GM19023 (cell line): ENCODE measurements at regions not wholly inside any gene's neighbourhood (a gene's known extent, or its start where the extent isn't known, plus 50 kb on each side); places are given as distances from the start of the nearest gene placed in this dataset.

ENCODE experiments used
- ATAC-seq: cut with Tn5 transposase; IDR thresholded peaks from one replicate; pipeline ENCODE4 v1.9.1; 2021; ENCODE audit warnings: mild to moderate bottlenecking, moderate library complexity; ENCODE audit not compliant: unreplicated experiment

- no peak for ATAC-seq
These were observed 918.2 kb upstream of the ADGRL2 start for GRCh38 chr1:80882553-80882952.

DNA sequence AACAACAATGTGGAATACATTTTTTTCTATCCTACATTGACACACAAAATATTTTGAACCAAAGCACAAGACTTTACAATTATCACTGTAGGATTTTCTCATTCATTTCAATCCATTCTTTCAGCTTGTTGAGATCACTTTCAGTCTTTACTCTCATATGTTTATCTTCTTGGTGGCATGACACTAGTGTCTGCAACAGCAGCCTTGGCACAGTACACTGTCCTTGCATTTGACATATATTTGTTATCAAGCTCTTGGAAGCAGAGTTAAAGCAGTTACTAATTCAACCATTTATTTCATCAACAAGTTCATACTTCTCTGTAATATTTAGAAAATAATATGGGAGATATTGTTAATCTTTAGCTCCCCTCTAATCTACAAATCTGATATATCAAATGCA lies 922.4 kb upstream of the ADGRL2 start:
- no peak for ATAC-seq

GRCh38 chr1:80876035-80876434 lies 924.7 kb upstream of the ADGRL2 start:
- ATAC-seq = no peak

- no peak for ATAC-seq
These were observed 931.4 kb upstream of the ADGRL2 start for GRCh38 chr1:80869299-80869698.

- ATAC-seq = no peak
These were observed 952.8 kb upstream of the ADGRL2 start for GRCh38 chr1:80847904-80848303.

DNA sequence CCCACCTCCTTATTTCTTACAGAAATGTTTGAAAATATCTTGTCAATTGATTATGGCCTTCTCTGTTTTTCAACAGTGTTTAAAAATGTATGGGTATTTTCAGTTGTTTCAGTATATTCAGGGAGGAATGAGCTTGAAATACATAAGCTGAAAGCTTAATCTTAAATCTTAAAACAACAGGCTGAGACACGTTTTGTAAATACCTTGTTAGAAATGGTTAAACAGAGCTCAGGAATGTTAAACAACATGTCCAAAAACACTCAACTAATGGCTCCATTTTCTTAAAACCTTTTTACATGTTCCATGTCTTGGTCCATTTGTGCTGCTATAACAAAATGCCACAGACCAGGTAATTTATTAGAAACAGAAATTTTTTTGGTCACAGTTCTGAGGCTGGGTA lies 953.8 kb upstream of the ADGRL2 start:
- no peak for ATAC-seq

GRCh38 chr1:80842796-80843195 lies 957.9 kb upstream of the ADGRL2 start:
- no peak for ATAC-seq

DNA sequence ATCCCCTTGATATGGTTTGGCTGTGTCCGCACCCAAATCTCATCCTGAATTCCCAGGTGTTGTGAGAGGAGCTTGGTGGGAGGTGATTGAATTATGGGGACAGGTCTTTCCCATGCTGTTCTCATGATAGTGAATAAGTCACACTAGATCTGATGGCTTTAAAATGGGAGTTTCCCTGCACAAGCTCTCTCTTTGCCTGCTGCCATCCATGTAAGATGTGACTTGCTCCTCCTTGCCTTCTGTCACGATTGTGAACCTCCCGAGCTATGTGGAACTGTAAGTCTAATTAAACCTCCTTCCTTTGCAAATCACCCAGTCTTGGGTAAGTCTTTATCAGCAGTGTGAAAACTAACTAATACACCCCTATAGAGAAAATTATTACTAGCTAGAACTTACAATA lies 959.5 kb upstream of the ADGRL2 start:
- ATAC-seq = no peak

DNA sequence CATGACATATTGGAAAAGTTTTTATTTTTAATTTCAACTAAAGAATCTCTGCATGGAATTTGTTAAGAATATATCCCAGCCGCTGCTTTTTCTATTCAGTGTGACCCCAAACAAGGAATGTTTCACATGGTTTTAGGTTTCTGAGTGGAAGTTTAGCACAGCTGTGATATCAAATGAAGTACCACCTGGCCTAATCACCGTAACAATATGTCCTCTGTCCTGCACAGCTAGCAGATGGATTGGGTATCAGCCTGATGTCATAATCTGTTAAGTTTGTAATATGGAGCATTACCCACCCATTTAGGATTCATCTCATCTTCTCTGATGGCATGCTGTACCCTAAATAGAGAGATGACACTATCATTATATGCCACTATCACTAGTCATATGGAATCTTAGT lies 963.7 kb upstream of the ADGRL2 start:
- ATAC-seq = no peak

GRCh38 chr1:80836505-80836904 lies 964.2 kb upstream of the ADGRL2 start:
- no peak for ATAC-seq

- no peak for ATAC-seq
These were observed 973.1 kb upstream of the ADGRL2 start for GRCh38 chr1:80827666-80828065.

- no peak for ATAC-seq
These were observed 975.7 kb upstream of the ADGRL2 start for GRCh38 chr1:80825067-80825466.

GRCh38 chr1:80818211-80818610 lies 982.5 kb upstream of the ADGRL2 start:
- ATAC-seq = no peak

DNA sequence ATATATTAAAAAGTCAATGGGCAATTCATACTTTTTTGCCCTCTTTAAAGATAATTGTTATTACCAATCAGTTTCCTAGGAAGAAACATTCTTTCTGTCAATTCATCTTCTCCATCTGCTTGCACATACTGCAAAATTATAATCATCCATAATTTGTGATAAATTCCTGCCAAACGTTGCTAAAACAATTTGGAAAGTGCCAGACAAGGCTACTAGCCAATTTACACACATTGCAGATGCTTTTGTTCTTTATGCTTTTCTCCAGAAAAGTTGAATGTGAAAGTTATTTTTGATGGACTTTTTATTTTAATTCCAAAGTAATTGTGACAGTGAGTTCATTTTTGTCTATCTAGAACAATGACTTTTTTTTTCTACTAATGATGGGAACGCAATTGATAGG lies 992.8 kb upstream of the ADGRL2 start:
- ATAC-seq = no peak

GRCh38 chr1:80806431-80806830 lies 994.3 kb upstream of the ADGRL2 start:
- ATAC-seq = no peak

GRCh38 chr1:80801695-80802094 lies 999.0 kb upstream of the ADGRL2 start:
- no peak for ATAC-seq

GRCh38 chr1:80799457-80799856 lies 1001.3 kb upstream of the ADGRL2 start:
- no peak for ATAC-seq

DNA sequence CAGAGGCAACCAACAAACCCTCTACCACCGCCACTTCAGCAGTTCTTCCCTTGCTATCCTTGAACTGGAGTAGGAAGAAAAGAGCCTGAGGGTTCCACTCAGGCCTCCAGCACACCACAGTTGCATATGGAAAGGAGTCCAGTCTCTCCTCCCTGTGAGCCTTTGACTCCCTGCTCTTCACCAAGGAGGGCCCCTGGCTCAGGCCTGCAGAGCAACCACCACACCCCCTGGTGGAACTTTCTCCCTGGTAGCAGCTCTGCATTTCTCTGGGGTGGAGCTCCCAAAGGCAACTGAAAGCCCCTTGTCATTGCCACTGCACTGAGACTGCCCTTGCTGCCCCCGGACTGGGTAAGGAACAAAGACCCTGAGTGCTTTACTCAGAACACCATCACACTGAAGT lies 1021.5 kb upstream of the ADGRL2 start:
- no peak for ATAC-seq

DNA sequence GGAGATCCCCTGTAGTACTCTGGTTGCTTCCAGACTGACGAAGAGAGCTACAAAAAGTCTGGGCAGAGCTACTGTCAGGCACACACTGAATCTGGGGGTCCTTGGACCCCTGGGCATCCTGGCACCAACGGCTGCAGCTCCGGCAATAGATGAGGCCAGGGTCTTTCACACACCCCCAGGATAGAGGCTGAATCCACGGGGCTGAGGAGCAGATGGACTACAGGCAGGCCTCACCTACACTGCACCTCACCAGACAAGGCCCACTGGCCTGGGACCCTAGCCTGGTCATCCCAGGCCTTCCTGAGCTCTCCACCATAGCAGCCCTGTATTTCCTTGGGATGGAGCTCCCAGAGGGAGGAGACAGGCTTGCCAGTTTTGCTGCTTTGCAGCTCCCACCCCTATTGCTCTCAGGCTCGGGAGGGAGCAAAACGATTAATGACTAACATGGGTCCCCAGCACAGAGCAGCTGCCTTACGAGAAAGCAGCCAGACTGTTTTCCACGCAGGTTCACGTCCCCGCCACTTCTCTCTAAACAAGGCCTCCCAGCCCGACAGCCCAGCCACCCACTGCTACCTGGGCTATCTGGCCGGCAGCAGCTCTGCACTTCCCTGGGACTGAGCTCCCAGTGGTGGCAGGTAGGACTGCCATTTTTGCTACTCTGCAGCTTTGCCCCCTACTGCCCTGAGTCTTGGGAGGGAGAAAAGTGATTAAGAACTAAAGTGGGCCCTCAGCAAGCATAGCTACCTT lies 1022.5 kb upstream of the ADGRL2 start:
- no peak for ATAC-seq

- ATAC-seq = no peak
These were observed 1024.5 kb upstream of the ADGRL2 start for GRCh38 chr1:80776266-80776665.

- no peak for ATAC-seq
These were observed 1031.5 kb upstream of the ADGRL2 start for GRCh38 chr1:80769208-80769750.

DNA sequence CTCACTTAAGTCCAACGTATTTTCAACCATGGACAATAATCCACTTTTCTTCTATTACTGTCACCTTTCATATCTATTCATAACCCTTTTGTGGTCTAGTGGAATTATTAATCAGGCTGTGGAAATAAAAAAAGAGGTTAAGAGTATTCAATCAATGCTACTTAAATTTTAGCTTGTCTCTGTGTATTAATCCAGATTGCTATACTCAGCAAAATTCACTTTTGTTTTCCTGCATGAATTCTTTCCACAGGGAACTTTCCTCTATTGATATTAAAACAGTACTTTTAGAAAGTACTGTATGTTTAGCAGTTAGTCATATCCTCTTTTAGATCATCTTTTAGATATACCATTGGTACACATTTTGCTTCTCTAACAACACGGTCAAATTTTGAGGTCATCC lies 1033.0 kb upstream of the ADGRL2 start:
- ATAC-seq = no peak

DNA sequence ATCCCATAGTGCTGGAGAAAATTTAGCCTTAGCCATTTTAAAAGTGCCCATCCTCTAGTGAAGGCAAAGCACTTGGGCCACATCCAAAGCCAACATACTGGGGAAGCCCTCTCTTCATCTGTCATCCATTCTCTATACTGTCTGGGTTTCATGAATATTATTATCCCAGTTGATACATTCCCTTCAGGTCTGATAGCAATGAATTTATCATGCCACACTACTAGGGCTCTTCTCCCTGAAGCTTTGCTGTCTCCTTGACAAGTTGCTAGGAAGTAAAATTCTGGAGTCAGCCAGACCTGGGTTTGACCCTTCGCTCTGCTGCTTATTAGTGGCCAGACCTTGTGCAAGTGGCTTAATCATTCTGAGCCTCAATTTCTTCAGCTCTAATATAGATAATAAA lies 1041.4 kb upstream of the ADGRL2 start:
- no peak for ATAC-seq
